Chondrocyte (in vitro differentiated cells): ENCODE measurements at regions not wholly inside any gene's neighbourhood (a gene's known extent, or its start where the extent isn't known, plus 50 kb on each side); places are given as distances from the start of the nearest gene placed in this dataset.
A peak's percentile ranks its signal among the peaks of the same experiment; 100 is the strongest.

ENCODE experiments used
- DNase-seq: peaks from one replicate; pipeline ENCODE4 v3.0.0; 2021; ENCODE audit warnings: mixed read lengths, low spot score
- H3K27ac Mint-ChIP-seq: one replicate; pipeline ENCODE4 v1.8.0; 2021; ENCODE audit warnings: mild to moderate bottlenecking, moderate library complexity, mixed read lengths; ENCODE audit not compliant: unreplicated experiment
- H3K27me3 Mint-ChIP-seq: 2 replicates; pipeline ENCODE4 v1.8.0; 2021; ENCODE audit warnings: low read depth, mixed read lengths
- H3K36me3 Mint-ChIP-seq: 2 replicates; pipeline ENCODE4 v1.8.0; 2021; ENCODE audit warnings: low read depth, mixed read lengths
- H3K4me1 Mint-ChIP-seq: 2 replicates; pipeline ENCODE4 v1.8.0; 2021; ENCODE audit warnings: low read depth, mild to moderate bottlenecking, mixed read lengths
- H3K4me3 Mint-ChIP-seq: one replicate; pipeline ENCODE4 v1.8.0; 2021; ENCODE audit warnings: mild to moderate bottlenecking, moderate library complexity, mixed read lengths; ENCODE audit not compliant: unreplicated experiment
- H3K9me3 Mint-ChIP-seq: 2 replicates; pipeline ENCODE4 v1.8.0; 2021; ENCODE audit warnings: low read depth, mixed read lengths
- TF ChIP-seq, protein P1 (sequence below): fragments of 200-600 bp; sonication (generic); IDR thresholded peaks from 2 replicates; pipeline ENCODE4 v1.5.0; 2021; ENCODE audit warnings: antibody characterized with exemption, mild to moderate bottlenecking, moderate library complexity

DNA sequence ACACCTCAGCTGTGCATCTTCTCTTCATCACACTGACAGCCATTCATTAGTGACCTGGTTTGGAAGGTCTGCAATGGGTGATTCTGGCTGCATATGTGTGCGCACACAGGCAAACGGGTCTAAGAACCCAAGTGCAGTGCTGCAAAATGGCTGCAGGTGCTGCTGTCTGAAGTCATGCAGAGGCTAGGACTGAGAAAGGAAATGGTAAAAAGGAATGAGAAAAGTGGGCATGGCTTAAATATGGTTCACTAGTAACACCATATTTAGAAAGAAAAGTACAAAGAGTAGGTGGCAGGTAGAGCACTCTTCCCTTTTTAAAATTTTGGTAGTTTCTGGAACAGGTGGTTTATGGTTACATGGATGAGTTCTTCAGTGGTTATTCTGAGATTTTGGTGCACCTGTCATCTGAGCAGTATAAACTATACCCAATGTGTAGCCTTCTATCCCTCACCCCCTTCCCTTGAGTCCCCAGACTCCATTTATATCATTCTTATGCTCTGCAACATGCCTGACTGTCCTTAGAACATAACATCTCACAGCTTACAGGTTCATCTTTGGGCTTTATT is 78.4 kb downstream of the CCNG2 start:
- Mint-ChIP-seq H3K27ac (no peak overlapping the region), H3K9me3 (no peaks in the 10 kb centered on the region), H3K36me3 (no peaks in the 10 kb centered on the region), H3K4me1 (no peaks in the 10 kb centered on the region), H3K4me3 (no peak overlapping the region), H3K27me3 (peaks cover 49% of the 10 kb centered on the region)
- no peak for DNase-seq
- TF ChIP-seq, protein P1, sequence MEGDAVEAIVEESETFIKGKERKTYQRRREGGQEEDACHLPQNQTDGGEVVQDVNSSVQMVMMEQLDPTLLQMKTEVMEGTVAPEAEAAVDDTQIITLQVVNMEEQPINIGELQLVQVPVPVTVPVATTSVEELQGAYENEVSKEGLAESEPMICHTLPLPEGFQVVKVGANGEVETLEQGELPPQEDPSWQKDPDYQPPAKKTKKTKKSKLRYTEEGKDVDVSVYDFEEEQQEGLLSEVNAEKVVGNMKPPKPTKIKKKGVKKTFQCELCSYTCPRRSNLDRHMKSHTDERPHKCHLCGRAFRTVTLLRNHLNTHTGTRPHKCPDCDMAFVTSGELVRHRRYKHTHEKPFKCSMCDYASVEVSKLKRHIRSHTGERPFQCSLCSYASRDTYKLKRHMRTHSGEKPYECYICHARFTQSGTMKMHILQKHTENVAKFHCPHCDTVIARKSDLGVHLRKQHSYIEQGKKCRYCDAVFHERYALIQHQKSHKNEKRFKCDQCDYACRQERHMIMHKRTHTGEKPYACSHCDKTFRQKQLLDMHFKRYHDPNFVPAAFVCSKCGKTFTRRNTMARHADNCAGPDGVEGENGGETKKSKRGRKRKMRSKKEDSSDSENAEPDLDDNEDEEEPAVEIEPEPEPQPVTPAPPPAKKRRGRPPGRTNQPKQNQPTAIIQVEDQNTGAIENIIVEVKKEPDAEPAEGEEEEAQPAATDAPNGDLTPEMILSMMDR = no peak

DNA sequence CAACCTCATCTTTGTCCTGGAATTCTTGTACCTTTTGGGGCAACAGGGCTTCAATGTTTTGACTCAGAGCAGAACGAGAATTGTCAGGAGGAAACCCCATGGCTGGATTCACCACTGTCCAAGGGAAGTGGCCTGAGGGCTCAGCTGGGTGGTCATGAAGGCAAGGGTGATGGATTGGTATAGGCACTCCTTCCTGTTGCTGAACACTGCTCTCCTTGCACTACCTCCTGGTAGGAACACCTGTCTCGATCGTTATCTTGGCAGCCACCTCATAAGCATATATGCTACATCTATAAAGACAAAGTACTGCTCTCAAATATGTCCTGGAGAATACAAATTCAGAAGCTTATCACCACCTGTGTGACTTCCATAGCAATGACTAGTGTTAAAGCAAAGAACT is 79.8 kb downstream of the CCNG2 start:
- Mint-ChIP-seq H3K4me1 (no peaks in the 10 kb centered on the region), H3K4me3 (no peak overlapping the region), H3K27ac (no peak overlapping the region), H3K27me3 (peaks cover 61% of the 10 kb centered on the region), H3K9me3 (no peaks in the 10 kb centered on the region), H3K36me3 (no peaks in the 10 kb centered on the region)
- no peak for DNase-seq
- TF ChIP-seq, protein P1 = no peak

DNA sequence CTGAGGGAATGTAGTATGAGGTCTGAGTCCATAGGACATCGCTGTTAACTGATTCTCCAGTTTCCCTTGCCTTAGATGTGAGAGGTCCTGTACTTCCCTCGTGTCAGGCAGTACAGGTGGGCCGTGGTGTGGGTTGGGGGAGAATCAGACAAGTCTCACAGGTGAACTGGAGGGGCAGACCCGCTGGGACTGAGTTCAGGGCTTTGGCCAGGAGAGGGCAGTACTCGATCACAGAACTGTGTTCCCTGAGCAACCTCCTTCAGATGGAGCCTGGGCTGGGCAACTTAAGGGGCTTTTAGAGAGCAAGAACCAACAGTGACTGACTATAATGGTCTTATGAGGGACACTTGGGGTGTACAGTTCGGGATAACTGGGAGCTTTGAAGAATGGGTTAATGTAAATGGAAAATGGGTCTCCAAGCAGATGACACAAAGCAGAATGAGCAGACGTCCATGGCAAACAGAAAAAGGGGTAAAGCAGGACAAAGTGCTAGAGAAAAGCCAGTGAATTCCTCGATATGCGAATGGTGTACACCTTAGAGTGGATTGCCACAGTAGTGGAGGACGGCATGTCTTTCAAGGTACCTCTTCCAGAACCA is 83.6 kb downstream of the CCNG2 start:
- Mint-ChIP-seq H3K27ac (no peak overlapping the region), H3K9me3 (no peaks in the 10 kb centered on the region), H3K4me1 (no peaks in the 10 kb centered on the region), H3K36me3 (no peaks in the 10 kb centered on the region), H3K4me3 (no peak overlapping the region), H3K27me3 (peaks cover 62% of the 10 kb centered on the region)
- DNase-seq = no peak
- TF ChIP-seq, protein P1 = peak; percentile 88

DNA sequence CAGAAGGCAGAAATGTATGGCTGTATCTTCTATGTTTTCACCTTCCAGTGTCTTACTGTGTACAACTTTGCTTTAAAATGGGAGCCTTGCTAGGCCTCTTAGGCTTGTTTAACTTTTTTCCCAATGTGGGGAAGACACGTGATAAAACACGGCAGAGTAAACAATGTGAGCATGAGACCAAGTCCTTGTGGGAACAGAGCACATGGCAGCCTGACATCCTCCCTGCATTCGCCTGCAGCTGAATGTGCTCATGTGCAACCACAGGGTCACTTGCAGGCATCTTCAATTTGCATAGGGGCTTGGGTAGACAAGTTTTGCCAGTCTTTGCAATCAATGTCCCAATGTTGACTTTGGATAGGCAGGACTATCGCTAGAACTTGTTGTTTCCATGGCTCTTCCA is 91.8 kb downstream of the CCNG2 start:
- H3K4me1 Mint-ChIP-seq = no peaks in the 10 kb centered on the region
- no peaks in the 10 kb centered on the region for H3K9me3 Mint-ChIP-seq
- no peak overlapping the region for H3K27ac Mint-ChIP-seq
- TF ChIP-seq, protein P1 = no peak
- no peak overlapping the region for H3K4me3 Mint-ChIP-seq
- H3K36me3 Mint-ChIP-seq = no peaks in the 10 kb centered on the region
- H3K27me3 Mint-ChIP-seq = peaks cover 51% of the 10 kb centered on the region
- DNase-seq = no peak

DNA sequence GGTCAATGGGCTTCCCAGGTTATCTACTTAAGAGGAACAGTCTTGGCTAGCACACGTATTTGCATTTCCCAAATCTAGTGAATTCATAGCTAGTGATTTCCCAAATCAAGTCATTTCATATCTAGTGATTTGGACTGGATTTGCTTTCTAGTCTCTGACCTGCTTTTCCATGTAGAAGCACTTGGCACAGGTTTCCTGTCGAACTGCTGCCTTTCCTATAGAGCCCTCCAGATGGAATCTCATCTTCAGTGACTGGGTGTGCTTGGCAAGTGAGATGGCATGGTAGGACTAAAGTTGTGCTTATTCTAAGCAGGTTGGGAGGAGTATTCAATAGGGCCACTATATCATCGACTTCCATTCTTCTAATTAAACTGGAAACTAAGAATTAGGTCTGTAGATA is 94.7 kb downstream of the CCNG2 start:
- DNase-seq = no peak
- TF ChIP-seq, protein P1 = no peak
- H3K4me1 Mint-ChIP-seq = no peaks in the 10 kb centered on the region
- peaks cover 52% of the 10 kb centered on the region for H3K27me3 Mint-ChIP-seq
- H3K9me3 Mint-ChIP-seq = no peaks in the 10 kb centered on the region
- H3K4me3 Mint-ChIP-seq = no peak overlapping the region
- no peak overlapping the region for H3K27ac Mint-ChIP-seq
- H3K36me3 Mint-ChIP-seq = no peaks in the 10 kb centered on the region
